ENCODE measurements at regions not wholly inside any gene's neighbourhood (a gene's known extent, or its start where the extent isn't known, plus 50 kb on each side); places are given as distances from the start of the nearest gene placed in this dataset.
"Not testable (repeated sequence)": the region's sequence is repeated elsewhere in the genome, so short reads cannot be mapped to it uniquely, and the experiment has no call there.

- no peak for DNase-seq
These were observed 74.6 kb upstream of the TAB2 start for GRCh38 chr6:149242883-149243282.

- no peak for DNase-seq
These were observed 73.4 kb upstream of the TAB2 start for GRCh38 chr6:149244105-149244504.

GRCh38 chr6:149246691-149247384 lies 70.7 kb upstream of the TAB2 start:
- peak in 2 of 14 donors; percentile 28 to 45 for DNase-seq

- DNase-seq = no peak
These were observed 70.1 kb upstream of the TAB2 start for GRCh38 chr6:149247385-149247763.

- not testable (repeated sequence) for DNase-seq
These were observed 69.2 kb upstream of the TAB2 start for GRCh38 chr6:149248263-149248662.

GRCh38 chr6:149248693-149249369 lies 68.7 kb upstream of the TAB2 start:
- DNase-seq = no peak

GRCh38 chr6:149249370-149250357 lies 67.8 kb upstream of the TAB2 start:
- no peak for DNase-seq

GRCh38 chr6:149250951-149251350 lies 66.6 kb upstream of the TAB2 start:
- no peak for DNase-seq

- no peak for DNase-seq
These were observed 64.9 kb upstream of the TAB2 start for GRCh38 chr6:149252622-149253021.

- DNase-seq = no peak
These were observed 63.3 kb upstream of the TAB2 start for GRCh38 chr6:149254253-149254652.

- peak in 2 of 14 donors; percentile 14 to 20 for DNase-seq
These were observed 57.8 kb upstream of the TAB2 start for GRCh38 chr6:149259753-149260152.

- DNase-seq = no peak
These were observed 57.2 kb upstream of the TAB2 start for GRCh38 chr6:149260214-149260874.

- DNase-seq = no peak
These were observed 56.0 kb upstream of the TAB2 start for GRCh38 chr6:149261364-149262040.

- DNase-seq = no peak
These were observed 54.2 kb upstream of the TAB2 start for GRCh38 chr6:149263321-149263720.

GRCh38 chr6:149264629-149265028 lies 52.9 kb upstream of the TAB2 start:
- DNase-seq = no peak

- DNase-seq = no peak
These were observed 51.6 kb upstream of the TAB2 start for GRCh38 chr6:149265945-149266344.

- no peak for DNase-seq
These were observed 50.9 kb upstream of the TAB2 start for GRCh38 chr6:149266659-149267058.

- DNase-seq = no peak
These were observed 50.4 kb upstream of the TAB2 start for GRCh38 chr6:149267072-149267471.

GRCh38 chr6:149267513-149268043 lies 49.9 kb upstream of the TAB2 start:
- no peak for DNase-seq
